Ascending aorta (tissue), 2 donors: ENCODE measurements at regions not wholly inside any gene's neighbourhood (a gene's known extent, or its start where the extent isn't known, plus 50 kb on each side); places are given as distances from the start of the nearest gene placed in this dataset.

Source experiments
- DNase-seq, 2 donors: peaks; one replicate each; pipeline ENCODE4 v3.0.0-alpha.2; 2019; ENCODE audit warnings: low spot score in 2 of 2
- H3K27ac ChIP-seq, 2 donors: fragments of 200-600 bp; sonication (generic); one replicate each; pipeline ENCODE4 v1.5.1; 2016 to 2017; ENCODE audit warnings: mild to moderate bottlenecking in 1 of 2
- H3K27me3 ChIP-seq: fragments of 200-600 bp; sonication (generic); one replicate; pipeline ENCODE4 v1.5.1; 2017
- H3K36me3 ChIP-seq, 2 donors: fragments of 200-600 bp; sonication (generic); one replicate each; pipeline ENCODE4 v1.5.1; 2016
- H3K4me1 ChIP-seq, 2 donors: fragments of 200-600 bp; sonication (generic); one replicate each; pipeline ENCODE4 v1.5.1; 2016 to 2017; ENCODE audit warnings: mild to moderate bottlenecking in 1 of 2
- H3K4me3 ChIP-seq, 2 donors: fragments of 200-600 bp; sonication (generic); one replicate each; pipeline ENCODE4 v1.5.1; 2016 to 2017; ENCODE audit warnings: mild to moderate bottlenecking in 1 of 2
- H3K9me3 ChIP-seq, 2 donors: fragments of 200-600 bp; sonication (generic); one replicate each; pipeline ENCODE4 v1.5.1; 2016
- CTCF ChIP-seq, 3 experiments: fragments of 200-600 bp in 2 of 3; fragments of 450-650 bp in 1 of 3; sonication (generic) in 2 of 3; IDR thresholded peaks; one replicate each; pipeline ENCODE4 v1.5.1; 2016 to 2019; ENCODE audit warnings: antibody characterized with exemption in 3 of 3, mild to moderate bottlenecking in 1 of 3, moderate library complexity in 1 of 3
- intact Hi-C: fragments of 100-400 bp; cut with DNase I; formaldehyde crosslinking; loops from one replicate; pipeline ENCODE4 v1.15.1; 2023

GRCh38 chr7:115475206-115475605 is 553.3 kb downstream of the MDFIC start:
- no peak overlapping the region for H3K27ac ChIP-seq
- H3K36me3 ChIP-seq = no peaks in the 10 kb centered on the region

GRCh38 chr7:115474137-115474536 is 552.2 kb downstream of the MDFIC start:
- H3K27ac ChIP-seq = no peak overlapping the region
- no peak for TF ChIP-seq CTCF (IDR thresholded peaks at IDR 0.05)
- H3K36me3 ChIP-seq = no peaks in the 10 kb centered on the region
- H3K4me3 ChIP-seq = no peak overlapping the region
- H3K9me3 ChIP-seq = no peaks in the 10 kb centered on the region
- intact Hi-C loops = no loop called here
- no peak for DNase-seq
- H3K4me1 ChIP-seq = no peaks in the 10 kb centered on the region
- no peaks in the 10 kb centered on the region for H3K27me3 ChIP-seq

More at GRCh38 chr7:115475206-115475605, 553.3 kb downstream of the MDFIC start:
- Histone ChIP-seq H3K4me1 (no peaks in the 10 kb centered on the region), H3K27me3 (no peaks in the 10 kb centered on the region), H3K4me3 (no peak overlapping the region), H3K9me3 (no peaks in the 10 kb centered on the region)
- intact Hi-C loops = no loop called here
- no peak for TF ChIP-seq CTCF (IDR thresholded peaks at IDR 0.05)
- no peak for DNase-seq

- no peak overlapping the region for H3K27ac ChIP-seq
- no peaks in the 10 kb centered on the region for H3K4me1 ChIP-seq
- no peak for TF ChIP-seq CTCF (IDR thresholded peaks at IDR 0.05)
- no peak for DNase-seq
- H3K36me3 ChIP-seq = no peaks in the 10 kb centered on the region
- intact Hi-C loops = no loop called here
- no peak overlapping the region for H3K4me3 ChIP-seq
- H3K9me3 ChIP-seq = no peaks in the 10 kb centered on the region
- H3K27me3 ChIP-seq = no peaks in the 10 kb centered on the region
These were observed 550.0 kb downstream of the MDFIC start for GRCh38 chr7:115471891-115472290.

- Histone ChIP-seq H3K36me3 (no peaks in the 10 kb centered on the region), H3K4me1 (no peaks in the 10 kb centered on the region), H3K4me3 (no peak overlapping the region), H3K27ac (no peak overlapping the region), H3K9me3 (no peaks in the 10 kb centered on the region), H3K27me3 (no peaks in the 10 kb centered on the region)
- TF ChIP-seq CTCF (IDR thresholded peaks at IDR 0.05) = no peak
- DNase-seq = no peak
- intact Hi-C loops = no loop called here
These were observed 540.6 kb downstream of the MDFIC start for GRCh38 chr7:115462301-115463015.

GRCh38 chr7:115449689-115450088 is 527.8 kb downstream of the MDFIC start:
- no peak overlapping the region for H3K27ac ChIP-seq
- H3K4me3 ChIP-seq = no peak overlapping the region
- H3K27me3 ChIP-seq = no peaks in the 10 kb centered on the region
- TF ChIP-seq CTCF (IDR thresholded peaks at IDR 0.05) = no peak
- no peaks in the 10 kb centered on the region for H3K4me1 ChIP-seq
- H3K36me3 ChIP-seq = no peaks in the 10 kb centered on the region
- H3K9me3 ChIP-seq = no peaks in the 10 kb centered on the region
- intact Hi-C loops = no loop called here
- no peak for DNase-seq

GRCh38 chr7:115447495-115447894 is 525.6 kb downstream of the MDFIC start:
- no peak overlapping the region for H3K27ac ChIP-seq
- no peaks in the 10 kb centered on the region for H3K4me1 ChIP-seq
- TF ChIP-seq CTCF (IDR thresholded peaks at IDR 0.05) = no peak
- H3K36me3 ChIP-seq = no peaks in the 10 kb centered on the region
- intact Hi-C loops = no loop called here
- H3K27me3 ChIP-seq = no peaks in the 10 kb centered on the region
- no peaks in the 10 kb centered on the region for H3K9me3 ChIP-seq
- no peak for DNase-seq
- H3K4me3 ChIP-seq = no peak overlapping the region
